ENCODE measurements at regions not wholly inside any gene's neighbourhood (a gene's known extent, or its start where the extent isn't known, plus 50 kb on each side); places are given as distances from the start of the nearest gene placed in this dataset.

DNA sequence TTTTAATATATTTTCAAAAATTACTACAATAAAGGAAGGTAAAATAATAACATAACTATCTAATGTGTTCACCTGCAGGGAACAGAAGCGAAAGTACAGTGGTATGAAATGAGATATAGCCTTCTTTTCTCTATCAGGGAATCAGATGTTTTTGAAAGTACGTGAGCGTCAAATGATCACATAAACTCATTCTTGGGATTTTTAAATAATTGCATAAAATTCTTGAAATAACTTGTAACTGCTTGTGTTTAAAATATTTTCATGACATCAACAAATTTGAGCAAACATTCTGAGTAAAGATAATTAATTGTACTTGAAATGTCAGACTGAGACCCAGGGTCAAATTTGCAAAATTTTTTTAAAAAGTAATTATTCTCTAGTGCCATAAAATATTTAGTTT lies 193.5 kb upstream of the NEIL3 start:
- TF ChIP-seq, protein P1, sequence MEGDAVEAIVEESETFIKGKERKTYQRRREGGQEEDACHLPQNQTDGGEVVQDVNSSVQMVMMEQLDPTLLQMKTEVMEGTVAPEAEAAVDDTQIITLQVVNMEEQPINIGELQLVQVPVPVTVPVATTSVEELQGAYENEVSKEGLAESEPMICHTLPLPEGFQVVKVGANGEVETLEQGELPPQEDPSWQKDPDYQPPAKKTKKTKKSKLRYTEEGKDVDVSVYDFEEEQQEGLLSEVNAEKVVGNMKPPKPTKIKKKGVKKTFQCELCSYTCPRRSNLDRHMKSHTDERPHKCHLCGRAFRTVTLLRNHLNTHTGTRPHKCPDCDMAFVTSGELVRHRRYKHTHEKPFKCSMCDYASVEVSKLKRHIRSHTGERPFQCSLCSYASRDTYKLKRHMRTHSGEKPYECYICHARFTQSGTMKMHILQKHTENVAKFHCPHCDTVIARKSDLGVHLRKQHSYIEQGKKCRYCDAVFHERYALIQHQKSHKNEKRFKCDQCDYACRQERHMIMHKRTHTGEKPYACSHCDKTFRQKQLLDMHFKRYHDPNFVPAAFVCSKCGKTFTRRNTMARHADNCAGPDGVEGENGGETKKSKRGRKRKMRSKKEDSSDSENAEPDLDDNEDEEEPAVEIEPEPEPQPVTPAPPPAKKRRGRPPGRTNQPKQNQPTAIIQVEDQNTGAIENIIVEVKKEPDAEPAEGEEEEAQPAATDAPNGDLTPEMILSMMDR (IDR thresholded peaks at IDR 0.05): no peak
- TF ChIP-seq POLR2A (IDR thresholded peaks at IDR 0.05): no peak
